ENCODE measurements at regions not wholly inside any gene's neighbourhood (a gene's known extent, or its start where the extent isn't known, plus 50 kb on each side); places are given as distances from the start of the nearest gene placed in this dataset.

DNA sequence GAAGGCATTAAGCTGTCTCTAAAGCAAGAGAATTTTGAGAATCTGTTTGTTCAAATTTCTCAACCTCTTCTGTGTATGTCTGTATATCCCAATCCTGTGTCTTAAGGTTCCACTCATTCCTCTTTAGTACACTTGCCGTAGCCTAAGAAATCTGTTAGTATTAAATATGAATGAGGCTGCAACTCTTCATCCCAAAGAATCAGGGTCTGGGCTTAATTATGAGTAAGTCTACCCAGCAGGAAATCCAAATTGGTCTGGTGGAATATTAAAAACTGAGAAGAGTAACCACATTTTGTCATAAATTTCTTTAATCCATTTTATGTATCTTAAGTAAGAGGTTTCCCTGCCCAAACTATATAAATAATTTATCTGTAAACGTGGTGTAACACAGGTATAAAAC lies 1171.2 kb downstream of the CDH12 start:
- TF ChIP-seq, protein P1, sequence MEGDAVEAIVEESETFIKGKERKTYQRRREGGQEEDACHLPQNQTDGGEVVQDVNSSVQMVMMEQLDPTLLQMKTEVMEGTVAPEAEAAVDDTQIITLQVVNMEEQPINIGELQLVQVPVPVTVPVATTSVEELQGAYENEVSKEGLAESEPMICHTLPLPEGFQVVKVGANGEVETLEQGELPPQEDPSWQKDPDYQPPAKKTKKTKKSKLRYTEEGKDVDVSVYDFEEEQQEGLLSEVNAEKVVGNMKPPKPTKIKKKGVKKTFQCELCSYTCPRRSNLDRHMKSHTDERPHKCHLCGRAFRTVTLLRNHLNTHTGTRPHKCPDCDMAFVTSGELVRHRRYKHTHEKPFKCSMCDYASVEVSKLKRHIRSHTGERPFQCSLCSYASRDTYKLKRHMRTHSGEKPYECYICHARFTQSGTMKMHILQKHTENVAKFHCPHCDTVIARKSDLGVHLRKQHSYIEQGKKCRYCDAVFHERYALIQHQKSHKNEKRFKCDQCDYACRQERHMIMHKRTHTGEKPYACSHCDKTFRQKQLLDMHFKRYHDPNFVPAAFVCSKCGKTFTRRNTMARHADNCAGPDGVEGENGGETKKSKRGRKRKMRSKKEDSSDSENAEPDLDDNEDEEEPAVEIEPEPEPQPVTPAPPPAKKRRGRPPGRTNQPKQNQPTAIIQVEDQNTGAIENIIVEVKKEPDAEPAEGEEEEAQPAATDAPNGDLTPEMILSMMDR (IDR thresholded peaks at IDR 0.05; ENCODE audit: borderline replicate concordance, extremely low read depth, low read length, poor library complexity, severe bottlenecking): no peak
- H3K9ac ChIP-seq (ENCODE audit: low read depth, low read length): no peak overlapping the region
- H4K20me1 ChIP-seq (ENCODE audit: insufficient read depth, low read length): no peaks in the 10 kb centered on the region
- H3K27me3 ChIP-seq (ENCODE audit: insufficient read depth, low read length, poor library complexity): no peaks in the 10 kb centered on the region
- ATAC-seq (ENCODE audit: insufficient read depth, low read depth) (no peak), DNase-seq (no peak)
- no peaks in the 10 kb centered on the region for H3K79me2 ChIP-seq (ENCODE audit: insufficient read depth, low read length)
- no peaks in the 10 kb centered on the region for H3K4me1 ChIP-seq (ENCODE audit: insufficient read depth, low read length)
- no peak overlapping the region for H3K4me3 ChIP-seq (ENCODE audit: low read depth in 1 of 2, low read length in 2 of 2)
- no peak overlapping the region for H2AFZ ChIP-seq (ENCODE audit: low read depth, low read length)
- H3K9me3 ChIP-seq (ENCODE audit: insufficient read depth, low read length, severe bottlenecking): no peaks in the 10 kb centered on the region
- no peaks in the 10 kb centered on the region for H3K36me3 ChIP-seq (ENCODE audit: insufficient read depth, low read length)
- H3K27ac ChIP-seq (ENCODE audit: low read length): no peak overlapping the region
- H3K4me2 ChIP-seq (ENCODE audit: insufficient read depth, low read length): no peak overlapping the region

DNA sequence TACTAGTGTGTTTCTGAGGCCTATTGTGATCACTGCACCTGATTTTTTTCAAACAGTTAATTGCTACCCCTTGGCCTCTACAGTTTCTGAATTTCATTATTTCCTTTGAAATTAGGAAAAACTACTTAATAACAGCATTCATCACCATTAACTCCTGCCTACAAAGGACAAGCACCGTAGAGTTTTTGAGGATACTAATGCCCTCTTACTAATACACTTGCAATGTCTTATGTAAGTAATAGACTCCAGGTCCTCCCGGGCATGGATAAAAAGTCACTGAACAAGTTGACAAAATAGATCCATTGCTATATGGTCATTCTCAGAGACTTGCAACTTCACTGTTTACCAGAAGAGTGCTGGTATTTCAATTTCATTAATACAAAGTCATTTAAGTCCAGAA lies 1172.5 kb downstream of the CDH12 start:
- no peak overlapping the region for H2AFZ ChIP-seq (ENCODE audit: low read depth, low read length)
- H3K4me1 ChIP-seq (ENCODE audit: insufficient read depth, low read length): no peaks in the 10 kb centered on the region
- TF ChIP-seq, protein P1 (IDR thresholded peaks at IDR 0.05; ENCODE audit: borderline replicate concordance, extremely low read depth, low read length, poor library complexity, severe bottlenecking): no peak
- TF ChIP-seq EZH2 (IDR thresholded peaks at IDR 0.05; ENCODE audit: borderline replicate concordance, low read depth, low read length, severe bottlenecking): no peak
- no peak overlapping the region for H3K9ac ChIP-seq (ENCODE audit: low read depth, low read length)
- H3K4me2 ChIP-seq (ENCODE audit: insufficient read depth, low read length): no peak overlapping the region
- H3K36me3 ChIP-seq (ENCODE audit: insufficient read depth, low read length): no peaks in the 10 kb centered on the region
- no peak overlapping the region for H3K4me3 ChIP-seq (ENCODE audit: low read depth in 1 of 2, low read length in 2 of 2)
- DNase-seq (no peak), ATAC-seq (ENCODE audit: insufficient read depth, low read depth) (no peak)
- H3K79me2 ChIP-seq (ENCODE audit: insufficient read depth, low read length): no peaks in the 10 kb centered on the region
- H3K27ac ChIP-seq (ENCODE audit: low read length): no peak overlapping the region
- H3K27me3 ChIP-seq (ENCODE audit: insufficient read depth, low read length, poor library complexity): no peaks in the 10 kb centered on the region
- no peaks in the 10 kb centered on the region for H4K20me1 ChIP-seq (ENCODE audit: insufficient read depth, low read length)
- H3K9me3 ChIP-seq (ENCODE audit: insufficient read depth, low read length, severe bottlenecking): no peaks in the 10 kb centered on the region

DNA sequence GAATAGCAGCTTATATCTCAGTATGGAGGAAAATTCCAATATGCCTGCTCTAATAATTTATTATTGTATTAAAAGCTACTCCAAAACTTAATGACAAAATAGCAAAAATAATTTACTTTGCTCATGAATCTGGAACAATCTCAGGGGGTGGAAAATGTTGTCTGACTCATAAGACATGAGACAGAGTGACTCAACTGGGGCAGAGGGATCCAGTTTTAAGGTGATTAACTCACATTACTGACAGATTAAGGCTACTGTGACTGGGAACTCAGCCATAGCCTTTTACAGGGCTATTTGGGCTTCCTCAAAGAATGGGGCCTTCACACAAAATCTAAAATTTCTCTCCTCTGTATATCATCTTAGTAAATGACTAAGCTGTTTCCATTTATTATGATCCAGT lies 1172.9 kb downstream of the CDH12 start:
- Histone ChIP-seq H2AFZ (ENCODE audit: low read depth, low read length) (no peak overlapping the region), H3K4me2 (ENCODE audit: insufficient read depth, low read length) (no peak overlapping the region), H3K4me1 (ENCODE audit: insufficient read depth, low read length) (no peaks in the 10 kb centered on the region), H3K9me3 (ENCODE audit: insufficient read depth, low read length, severe bottlenecking) (no peaks in the 10 kb centered on the region), H3K27ac (ENCODE audit: low read length) (no peak overlapping the region), H4K20me1 (ENCODE audit: insufficient read depth, low read length) (no peaks in the 10 kb centered on the region), H3K79me2 (ENCODE audit: insufficient read depth, low read length) (no peaks in the 10 kb centered on the region), H3K9ac (ENCODE audit: low read depth, low read length) (no peak overlapping the region), H3K27me3 (ENCODE audit: insufficient read depth, low read length, poor library complexity) (no peaks in the 10 kb centered on the region), H3K36me3 (ENCODE audit: insufficient read depth, low read length) (no peaks in the 10 kb centered on the region), H3K4me3 (ENCODE audit: low read depth in 1 of 2, low read length in 2 of 2) (no peak overlapping the region)
- ATAC-seq (ENCODE audit: insufficient read depth, low read depth): no peak
- no peak for DNase-seq
- TF ChIP-seq EZH2 (IDR thresholded peaks at IDR 0.05; ENCODE audit: borderline replicate concordance, low read depth, low read length, severe bottlenecking): no peak
- TF ChIP-seq, protein P1 (IDR thresholded peaks at IDR 0.05; ENCODE audit: borderline replicate concordance, extremely low read depth, low read length, poor library complexity, severe bottlenecking): no peak

DNA sequence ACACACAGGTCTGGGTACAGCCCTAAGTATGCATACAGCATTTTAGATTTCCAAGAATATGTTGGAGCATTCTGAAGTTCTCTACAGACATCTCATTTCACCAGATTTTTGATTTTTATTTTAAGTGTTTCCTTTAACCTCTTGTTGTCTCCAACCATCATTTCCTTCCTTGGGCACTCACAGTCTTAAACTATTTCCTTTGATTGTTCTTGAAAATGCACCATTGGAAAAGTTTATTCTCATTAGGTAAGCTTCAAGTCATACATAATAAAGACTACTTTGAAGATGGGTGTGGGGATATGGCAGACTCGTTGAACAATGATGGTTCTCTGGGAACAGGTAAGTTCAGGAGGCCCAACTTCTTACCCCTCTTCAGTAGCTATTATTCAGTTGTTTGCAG lies 1174.6 kb downstream of the CDH12 start:
- Histone ChIP-seq H3K36me3 (ENCODE audit: insufficient read depth, low read length) (no peaks in the 10 kb centered on the region), H3K79me2 (ENCODE audit: insufficient read depth, low read length) (no peaks in the 10 kb centered on the region), H2AFZ (ENCODE audit: low read depth, low read length) (no peak overlapping the region), H3K4me2 (ENCODE audit: insufficient read depth, low read length) (no peak overlapping the region), H3K9me3 (ENCODE audit: insufficient read depth, low read length, severe bottlenecking) (no peaks in the 10 kb centered on the region), H3K9ac (ENCODE audit: low read depth, low read length) (no peak overlapping the region), H4K20me1 (ENCODE audit: insufficient read depth, low read length) (no peaks in the 10 kb centered on the region), H3K4me3 (ENCODE audit: low read depth in 1 of 2, low read length in 2 of 2) (no peak overlapping the region), H3K27ac (ENCODE audit: low read length) (no peak overlapping the region), H3K4me1 (ENCODE audit: insufficient read depth, low read length) (no peaks in the 10 kb centered on the region), H3K27me3 (ENCODE audit: insufficient read depth, low read length, poor library complexity) (no peaks in the 10 kb centered on the region)
- ATAC-seq (ENCODE audit: insufficient read depth, low read depth) (no peak), DNase-seq (no peak)
- TF ChIP-seq, protein P1 (IDR thresholded peaks at IDR 0.05; ENCODE audit: borderline replicate concordance, extremely low read depth, low read length, poor library complexity, severe bottlenecking): no peak
- no peak for TF ChIP-seq EZH2 (IDR thresholded peaks at IDR 0.05; ENCODE audit: borderline replicate concordance, low read depth, low read length, severe bottlenecking)

Measured in DND-41 (cell line).